Stimulated activated CD8-positive, alpha-beta memory T cell treated with anti-CD3 and anti-CD28 coated beads, Interleukin-12 subunit alpha, Interleukin-12 subunit beta, amount 100 ng/mL, for 1 hour (primary cell): ENCODE measurements at regions not wholly inside any gene's neighbourhood (a gene's known extent, or its start where the extent isn't known, plus 50 kb on each side); places are given as distances from the start of the nearest gene placed in this dataset.
"Not testable (repeated sequence)": the region's sequence is repeated elsewhere in the genome, so short reads cannot be mapped to it uniquely, and the experiment has no call there.

Source experiments
- DNase-seq: peaks from one replicate; pipeline ENCODE4 v3.0.0-alpha.2; 2020; ENCODE audit warnings: low read depth

DNA sequence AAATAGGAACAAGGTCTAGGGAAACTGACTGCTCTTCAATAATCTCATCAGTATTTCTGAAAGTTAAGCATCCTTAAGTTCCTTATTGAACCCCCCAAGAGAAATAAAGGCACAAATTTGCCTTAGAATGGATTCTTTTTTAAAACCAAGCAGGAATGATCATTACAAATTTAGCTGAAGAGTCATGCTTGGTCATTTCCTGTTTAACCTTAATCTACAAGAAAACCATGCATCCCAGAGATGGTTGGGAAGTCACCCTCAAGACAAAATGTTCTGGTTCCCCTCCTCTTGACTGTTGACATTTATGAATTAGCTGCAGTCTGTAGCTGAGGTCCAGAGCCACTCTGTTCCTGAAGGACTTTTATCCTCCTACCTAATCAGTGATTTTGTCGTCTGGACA is 291.8 kb upstream of the G2E3 start:
- DNase-seq, result no peak

DNA sequence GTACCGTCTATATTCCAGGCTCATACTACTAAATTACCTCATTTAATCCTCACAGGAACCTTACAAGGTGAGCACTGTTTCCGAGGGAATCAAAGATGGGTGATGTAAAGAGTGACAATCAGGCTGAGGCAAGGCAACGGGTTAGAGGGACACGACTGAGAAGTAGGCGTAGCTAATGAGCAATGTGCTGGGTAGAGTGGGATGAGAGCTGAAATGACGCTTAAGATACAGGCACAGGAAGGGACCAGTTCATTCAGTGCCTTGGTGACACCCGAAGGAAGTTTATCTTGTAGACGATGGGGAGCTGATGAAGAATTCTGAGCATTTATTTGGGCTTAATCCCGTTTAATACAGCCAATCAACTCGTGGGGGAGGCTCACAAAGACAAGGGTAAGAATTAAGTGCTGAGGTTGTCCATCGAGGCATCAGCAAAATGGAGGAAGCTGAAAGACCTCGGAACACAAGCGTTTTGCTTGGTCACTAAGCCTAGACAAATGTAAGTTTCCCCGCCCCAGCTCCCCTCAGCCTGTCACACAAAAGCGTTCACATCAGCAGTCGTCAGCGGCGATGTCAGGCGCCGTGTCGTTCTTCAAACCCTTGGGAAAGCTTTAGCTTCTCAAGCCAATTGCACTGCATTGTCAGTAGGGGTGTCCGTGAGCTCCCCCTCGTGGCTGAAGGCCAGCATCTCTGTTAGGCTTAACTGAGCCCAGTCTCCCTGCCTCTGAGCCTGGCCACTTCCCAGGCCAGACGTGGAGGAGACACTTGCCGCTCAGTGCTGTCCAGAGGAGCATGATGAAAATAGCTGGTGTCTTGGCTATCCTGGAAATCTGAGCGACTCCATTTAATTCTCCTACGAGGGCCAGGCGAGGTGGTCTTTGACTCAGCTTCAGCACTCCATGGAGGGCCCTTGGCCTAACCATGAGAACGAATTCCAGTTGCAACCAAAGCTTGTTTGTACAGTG is 288.5 kb upstream of the G2E3 start:
- peak; percentile 7 for DNase-seq

DNA sequence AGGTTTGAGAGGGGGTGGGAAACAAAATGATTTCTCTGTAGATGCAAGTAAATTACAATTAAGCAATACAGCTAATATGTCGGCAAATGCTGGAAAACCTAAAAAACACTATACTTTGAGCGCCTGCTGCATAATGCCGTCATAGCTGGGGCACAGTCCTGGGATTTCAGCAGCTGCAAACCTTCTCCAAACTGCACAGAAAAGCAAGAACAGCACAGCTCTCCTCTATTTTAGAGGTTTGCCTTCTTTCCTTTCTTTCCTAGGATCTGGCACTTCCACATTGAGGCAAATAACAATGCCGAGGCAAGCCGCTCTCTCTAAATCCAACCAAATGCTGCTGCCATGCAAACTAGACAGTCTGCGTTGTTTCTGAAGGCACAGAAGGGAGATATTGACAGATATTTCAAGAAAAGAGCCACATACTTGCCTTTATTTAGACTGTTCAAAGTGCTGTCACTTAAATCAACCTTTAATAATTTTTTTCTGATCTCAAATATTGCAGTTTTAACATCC is 287.1 kb upstream of the G2E3 start:
- no peak for DNase-seq

DNA sequence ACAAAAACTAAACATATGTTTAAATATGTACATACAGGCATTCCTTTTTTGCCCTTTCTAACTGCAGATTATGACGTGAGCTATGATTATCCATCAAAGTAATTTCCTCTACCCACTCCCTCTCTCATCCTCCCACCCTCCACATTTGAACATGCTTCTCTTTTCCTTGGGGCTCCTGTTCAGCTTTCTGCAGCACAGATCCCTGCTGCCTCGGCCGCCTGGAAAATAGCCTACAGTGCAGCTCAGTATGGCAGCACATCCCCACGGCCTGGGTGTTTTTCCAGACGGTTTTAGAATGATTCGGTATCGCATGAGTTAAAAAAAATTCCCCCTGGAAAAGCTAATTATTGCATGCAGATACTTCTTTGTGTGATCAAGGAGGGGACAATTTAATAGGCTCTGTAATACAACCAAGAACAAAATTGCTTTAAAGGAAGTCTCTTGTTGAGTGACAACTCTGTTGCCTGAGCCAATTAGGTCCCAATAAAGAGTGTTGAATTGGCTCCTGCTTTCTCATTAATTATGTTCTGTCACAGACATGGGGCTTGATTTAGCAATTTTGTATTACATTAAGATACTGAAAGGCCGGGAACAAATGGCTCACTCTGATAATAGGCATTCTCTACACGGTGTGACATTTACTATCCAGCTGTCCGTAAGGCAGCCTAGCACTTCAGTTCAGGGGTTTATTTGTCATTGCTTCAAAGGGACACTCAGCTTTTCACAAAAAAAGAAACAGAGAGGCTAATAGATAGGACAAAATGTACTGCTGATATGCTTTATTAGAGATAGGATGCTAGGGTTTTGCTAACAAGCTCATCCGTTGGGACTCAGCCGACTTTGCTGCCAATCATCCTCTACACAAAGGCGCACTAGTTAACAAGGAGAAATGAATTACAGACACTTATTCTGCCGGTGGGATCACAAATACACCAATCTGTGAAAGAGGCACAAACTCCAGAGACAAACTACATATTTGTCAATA is 285.8 kb upstream of the G2E3 start:
- no peak for DNase-seq

DNA sequence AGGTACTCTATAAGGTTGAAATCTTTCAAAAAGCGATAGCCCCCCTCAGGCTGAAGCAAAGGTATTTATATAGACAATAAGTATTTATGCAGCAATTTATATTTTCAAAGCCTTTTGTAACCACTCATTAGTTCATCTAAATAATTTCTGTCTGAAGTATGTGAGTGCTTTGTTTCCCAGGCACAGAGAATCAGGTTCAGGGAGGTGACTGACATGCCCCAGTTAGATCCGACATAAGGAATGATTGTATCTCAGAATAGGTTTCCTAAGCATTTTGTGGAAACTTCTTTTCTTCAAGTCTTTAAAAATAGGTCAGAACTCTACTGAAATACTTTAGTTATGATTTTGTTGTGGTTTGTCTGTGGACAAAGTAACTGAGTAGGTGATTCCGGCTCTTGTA is 283.4 kb upstream of the G2E3 start:
- DNase-seq, result no peak

DNA sequence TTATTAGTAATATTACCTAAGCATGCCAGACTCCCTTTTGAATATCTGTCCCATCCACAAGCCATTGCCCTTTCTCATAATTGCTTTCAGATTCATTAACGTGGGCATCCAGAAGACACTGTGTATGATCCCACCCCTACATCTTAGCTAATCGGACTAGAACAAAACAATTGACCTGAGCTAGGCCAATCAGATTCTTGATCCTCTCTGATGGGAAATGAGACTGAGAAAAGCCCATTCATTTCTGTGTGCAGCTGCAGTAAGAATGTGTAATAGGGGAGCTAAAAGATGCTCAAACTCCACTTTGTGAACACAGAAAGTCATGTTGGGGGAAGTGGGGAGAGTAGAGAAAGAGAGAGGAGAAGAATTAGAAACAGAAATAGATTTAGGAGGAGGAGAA is 281.7 kb upstream of the G2E3 start:
- no peak for DNase-seq

DNA sequence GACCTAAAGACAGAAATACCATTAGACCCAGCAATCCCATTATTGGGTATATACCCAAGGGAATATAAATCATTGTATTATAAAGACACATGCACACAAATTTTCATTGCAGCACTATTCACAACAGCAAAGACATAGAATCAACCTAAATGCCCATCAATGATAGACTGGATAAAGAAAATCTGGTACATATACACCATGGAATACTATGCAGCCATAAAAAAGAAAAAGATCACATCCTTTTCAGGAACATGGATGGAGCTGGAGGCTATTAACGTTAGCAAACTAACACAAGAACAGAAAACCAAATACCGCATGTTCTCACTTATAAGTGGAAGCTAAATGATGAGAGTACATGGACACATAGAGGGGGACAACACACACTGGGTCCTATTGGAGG is 280.1 kb upstream of the G2E3 start:
- not testable (repeated sequence) for DNase-seq

DNA sequence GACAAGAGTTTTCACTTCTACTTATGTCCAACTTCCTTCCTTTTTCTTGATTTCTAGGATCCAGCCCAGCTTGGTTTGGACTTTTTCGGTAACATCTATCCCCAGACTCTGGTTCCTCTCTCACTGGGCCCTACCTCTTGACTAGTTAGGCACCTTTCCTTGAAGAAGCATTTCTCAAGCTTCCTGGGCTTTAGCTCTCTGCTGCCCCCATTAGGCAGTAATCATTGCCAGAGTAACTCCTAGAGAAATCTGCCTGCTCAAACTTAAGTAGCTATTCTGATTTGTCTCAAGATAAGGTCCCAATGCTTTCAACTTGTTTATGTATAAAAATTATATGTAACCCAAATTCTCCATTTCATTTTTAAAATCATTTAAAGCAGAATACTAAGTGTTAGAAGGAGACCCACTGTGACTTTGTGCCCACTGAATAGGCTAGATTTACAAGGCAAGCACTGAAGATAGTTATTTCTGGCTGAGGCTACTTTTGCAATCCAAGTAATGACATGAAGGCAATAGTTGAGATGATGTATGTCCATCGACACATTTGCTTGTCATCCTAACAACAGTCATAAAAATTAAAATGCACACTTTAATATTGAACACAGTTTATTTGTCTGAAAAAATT is 275.0 kb upstream of the G2E3 start:
- no peak for DNase-seq

DNA sequence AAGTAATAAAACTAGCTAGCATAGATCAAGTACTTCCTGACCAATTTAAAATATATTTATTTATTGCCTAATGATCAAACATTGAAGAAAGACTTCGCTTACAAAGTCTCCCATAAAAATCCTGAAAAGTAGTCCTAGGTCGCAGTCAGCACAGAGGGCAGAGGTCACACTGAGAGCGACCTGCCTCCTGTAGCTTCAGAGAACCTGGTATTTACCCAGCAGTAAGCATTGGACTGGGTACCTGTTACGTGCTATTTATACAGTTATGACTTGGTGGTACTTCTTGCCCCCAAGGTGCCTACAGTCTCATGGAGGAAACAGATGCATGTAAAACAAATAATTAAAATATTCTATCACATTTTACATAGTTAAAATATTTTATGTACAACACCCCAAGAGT is 274.1 kb upstream of the G2E3 start:
- no peak for DNase-seq

DNA sequence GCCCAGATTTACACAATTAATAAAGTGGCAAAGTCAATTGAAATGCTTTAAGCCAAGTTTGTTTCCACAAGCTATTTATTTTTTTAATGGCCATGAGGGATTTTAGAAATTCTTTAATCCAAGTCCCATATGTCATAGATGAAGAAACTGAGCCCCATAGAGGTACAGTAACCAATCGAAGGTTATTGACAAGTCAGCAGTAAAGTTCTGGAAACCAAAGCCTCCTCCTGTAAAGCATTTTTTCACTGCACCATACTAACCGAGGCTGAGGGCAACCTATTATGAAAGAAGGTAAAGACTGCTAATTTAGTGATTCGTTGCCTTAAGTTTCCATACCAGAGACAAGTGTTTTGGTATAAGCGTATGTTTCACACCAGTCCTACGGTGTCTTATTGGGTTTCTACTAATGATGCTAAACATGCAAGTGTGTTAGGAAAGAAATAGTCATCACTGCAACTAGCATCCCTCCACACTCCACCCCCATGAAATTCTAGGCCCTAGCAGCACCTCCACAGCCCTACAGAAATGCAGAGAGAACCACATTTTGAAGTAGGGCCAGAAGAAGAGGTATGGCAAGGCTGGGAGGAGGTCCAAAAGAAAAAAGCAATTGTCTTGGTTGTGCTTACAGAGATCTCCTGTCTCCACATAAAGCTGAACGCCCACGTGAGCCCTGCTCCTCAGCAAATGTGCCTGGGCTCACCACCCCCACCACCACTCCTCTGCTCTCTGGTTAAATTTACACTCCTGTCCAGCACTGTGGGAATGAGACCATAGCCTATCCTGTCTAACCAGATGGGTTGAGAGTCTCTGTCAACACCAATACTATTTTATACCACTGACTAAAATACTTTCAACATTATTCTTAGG is 271.1 kb upstream of the G2E3 start:
- DNase-seq, result no peak

DNA sequence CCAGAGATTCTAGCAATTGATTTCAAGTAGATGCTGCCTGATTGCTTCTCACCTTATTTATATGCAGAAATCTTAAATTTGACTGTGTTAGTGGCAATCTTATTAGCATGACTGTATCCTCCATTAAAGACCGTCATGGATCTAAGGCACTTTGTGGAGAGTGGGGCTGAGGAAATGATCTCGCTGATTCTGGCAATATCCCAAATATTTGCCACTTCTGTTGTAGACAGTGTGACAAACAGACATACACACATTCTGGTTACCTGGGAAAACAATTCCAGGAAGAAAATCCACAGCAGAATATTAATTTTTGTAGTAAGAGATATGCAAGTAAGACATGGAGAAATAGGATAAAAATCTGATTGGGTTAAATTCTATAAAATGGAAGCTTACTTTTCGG is 269.0 kb upstream of the G2E3 start:
- DNase-seq, result no peak

DNA sequence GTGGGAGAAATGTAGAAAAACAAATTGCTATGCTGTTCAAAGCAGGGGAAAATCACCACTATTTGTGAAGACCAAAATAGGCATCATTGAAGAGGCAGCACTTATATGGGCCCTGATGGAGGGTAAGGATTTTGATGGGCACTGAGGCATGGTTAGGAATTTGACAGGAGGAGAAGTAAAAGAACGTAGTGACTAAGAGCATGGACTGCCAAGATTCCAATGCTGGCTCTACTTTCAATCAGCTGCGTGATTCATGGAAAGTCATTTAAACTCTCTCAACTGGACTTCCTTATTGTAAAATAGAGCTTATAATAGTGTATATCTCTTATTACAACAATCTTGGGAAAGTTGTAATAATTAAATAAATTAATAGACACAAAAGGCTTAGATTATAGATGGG is 267.7 kb upstream of the G2E3 start:
- DNase-seq, result no peak

DNA sequence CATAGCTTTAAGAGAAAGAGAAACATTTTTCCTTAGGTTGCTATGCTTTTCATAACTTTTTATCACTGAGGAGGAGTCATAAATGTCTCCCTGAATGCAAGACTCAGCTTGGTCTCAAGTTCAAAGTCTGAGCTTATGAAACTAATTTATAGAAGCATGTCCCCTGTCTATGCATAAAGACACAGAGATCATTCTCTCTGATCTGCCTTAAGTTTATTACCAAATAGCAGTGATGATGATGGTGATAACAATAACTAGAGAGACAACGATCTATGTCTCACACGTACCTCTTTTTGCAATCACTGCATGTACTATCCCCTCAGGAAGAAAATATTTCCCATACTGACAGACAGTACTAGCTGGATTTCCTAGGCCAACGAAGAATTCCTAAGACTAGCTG is 266.4 kb upstream of the G2E3 start:
- no peak for DNase-seq

DNA sequence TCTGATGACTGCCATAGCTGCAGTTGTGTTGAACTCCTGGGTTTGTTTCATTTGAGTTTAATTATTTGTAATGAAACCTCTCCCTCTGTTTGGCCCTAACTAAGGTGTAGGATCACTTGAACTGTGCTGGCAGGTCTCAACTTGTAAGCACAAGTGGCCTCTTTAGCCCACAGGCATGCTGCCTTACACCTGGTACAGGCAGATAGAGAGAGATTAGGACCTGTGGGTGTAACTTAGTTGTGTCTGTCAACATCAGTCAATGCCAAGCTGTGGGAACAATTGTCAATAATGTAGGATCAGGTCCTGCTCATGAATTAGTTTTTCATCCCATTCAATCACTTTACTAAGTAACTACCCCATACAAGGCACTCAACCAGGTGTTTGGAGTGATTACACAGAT is 263.0 kb upstream of the G2E3 start:
- no peak for DNase-seq

DNA sequence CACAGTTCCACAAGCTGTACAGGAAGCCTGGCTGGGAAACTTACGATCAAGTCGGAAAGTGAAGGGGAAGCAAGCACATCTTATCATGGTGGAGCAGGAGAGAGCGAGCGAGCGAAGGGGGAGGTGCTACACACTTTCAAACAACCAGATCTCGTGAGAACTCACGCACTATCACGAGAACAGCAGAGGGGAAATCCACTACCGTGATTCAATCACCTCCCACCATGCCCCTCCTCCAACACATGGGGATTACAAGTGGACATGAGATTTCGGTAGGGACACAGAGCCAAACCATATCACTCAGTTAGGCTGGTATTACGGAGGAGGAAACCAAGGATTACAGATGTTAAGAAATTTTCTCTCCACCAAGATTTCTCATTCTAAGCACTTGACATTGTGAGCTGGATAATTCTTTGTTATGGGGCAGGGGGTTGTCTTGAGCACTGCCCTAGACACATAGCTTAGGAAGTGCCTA is 262.0 kb upstream of the G2E3 start:
- no peak for DNase-seq

DNA sequence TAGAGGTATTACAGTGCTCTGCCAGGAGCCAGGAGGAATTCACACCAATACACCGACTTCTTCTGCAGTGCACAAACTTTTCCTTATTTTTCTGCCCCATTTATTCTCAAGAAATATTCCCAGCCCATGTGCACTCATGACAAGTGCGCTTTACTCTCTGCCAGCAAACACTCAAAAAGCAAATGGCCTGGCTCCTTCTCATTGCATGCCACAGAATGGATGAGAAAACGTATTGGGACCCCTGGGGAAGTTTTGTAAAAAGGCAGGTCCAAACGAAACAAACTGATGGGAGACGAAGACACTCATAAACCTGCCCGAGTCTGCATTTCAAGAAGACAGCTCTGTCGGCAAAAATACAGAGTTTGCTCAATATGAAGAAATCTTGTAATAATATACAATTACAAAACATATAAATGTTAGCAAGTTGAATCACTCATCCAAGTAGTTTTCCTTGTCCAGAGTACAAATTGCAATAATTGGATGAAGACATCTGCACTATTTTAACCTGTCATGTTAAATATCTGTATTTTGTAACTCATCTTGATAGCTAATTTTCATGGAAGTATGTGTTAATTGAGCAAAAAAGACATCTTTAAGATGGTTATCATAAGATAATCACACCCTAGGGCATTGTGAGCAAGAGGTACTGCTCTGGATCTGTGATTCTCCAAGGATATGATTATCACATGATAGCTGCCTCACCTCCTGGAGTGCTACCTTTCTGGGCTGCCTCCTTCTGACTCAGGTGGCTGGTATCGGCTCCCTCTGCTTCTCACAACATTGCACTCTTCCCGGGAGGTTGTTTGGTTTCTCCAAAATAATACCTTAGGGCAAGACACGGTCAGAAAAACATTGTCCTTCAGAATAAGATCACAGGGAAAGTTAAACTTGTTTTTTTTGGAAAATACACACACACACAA is 260.8 kb upstream of the G2E3 start:
- DNase-seq, result no peak

DNA sequence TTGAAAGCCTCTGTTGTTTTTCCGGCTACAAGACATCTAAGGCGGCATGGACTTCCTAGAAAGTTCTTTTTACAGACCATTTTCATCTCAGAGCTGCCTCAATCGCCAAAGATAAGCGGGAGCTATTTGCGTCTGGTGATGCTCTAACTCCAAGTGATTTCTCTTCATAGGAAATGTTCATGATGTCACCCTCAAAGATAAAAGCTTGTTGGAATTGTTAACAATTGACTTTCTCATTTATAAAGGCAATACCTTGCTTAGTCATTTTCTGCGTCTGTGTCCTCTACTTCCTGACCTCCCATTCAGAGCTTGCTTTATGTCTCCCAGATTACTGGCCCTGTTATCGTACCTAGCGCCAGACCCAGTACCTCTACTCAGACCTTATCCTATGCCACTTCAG is 259.0 kb upstream of the G2E3 start:
- DNase-seq, result no peak

DNA sequence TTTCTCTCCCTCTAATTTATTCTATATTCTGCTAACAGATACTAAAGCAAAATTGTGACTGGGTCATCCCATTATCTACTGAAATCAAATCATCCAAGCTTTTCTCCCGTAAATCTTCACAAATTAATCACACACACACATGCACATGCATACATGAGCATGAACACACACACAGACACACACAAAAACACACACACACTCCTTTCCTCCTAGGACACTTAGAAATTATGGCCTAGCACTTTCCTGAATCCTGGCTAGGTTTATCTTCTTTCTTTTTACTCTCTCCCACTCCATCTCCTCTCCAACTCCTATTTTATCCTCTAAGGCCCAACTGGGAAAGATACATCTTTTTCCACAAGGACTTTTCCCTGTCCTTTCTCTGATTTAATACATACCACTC is 255.6 kb upstream of the G2E3 start:
- no peak for DNase-seq

DNA sequence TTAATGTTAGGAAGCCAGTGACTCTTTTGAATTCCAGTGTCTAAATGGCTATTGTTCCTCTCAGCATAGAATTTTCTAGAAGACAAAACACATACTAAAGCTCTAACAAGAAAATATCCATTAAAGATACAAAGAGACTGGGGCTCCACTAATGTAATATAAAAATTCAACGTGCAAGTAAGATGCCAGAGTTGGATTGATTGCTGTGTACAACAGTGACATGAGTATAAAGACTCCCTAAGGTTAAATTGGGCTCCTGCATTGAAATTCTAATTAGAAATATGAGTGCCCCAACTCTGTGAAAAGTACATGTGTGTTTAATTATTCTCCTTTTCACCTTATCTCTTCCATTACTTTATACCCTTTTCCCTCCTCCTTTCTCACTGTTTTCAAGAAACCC is 253.6 kb upstream of the G2E3 start:
- DNase-seq, result no peak

DNA sequence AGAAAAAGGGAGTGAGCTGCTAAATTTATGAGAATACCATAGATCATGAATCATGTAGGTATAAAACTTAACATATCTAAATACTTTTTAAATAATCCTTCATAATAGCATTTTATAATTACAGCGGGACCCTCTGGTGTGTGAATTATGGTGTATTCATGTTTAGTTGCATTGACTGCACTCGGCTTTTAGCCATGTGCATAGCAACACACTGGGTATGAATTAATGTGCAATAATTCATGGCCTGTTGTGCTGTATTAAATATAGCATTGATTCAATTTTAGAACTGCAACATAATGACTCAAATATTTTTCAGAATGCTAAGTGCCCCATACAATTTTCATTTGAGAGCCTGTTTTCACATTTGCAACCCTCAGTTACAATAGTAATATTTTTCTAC is 249.6 kb upstream of the G2E3 start:
- DNase-seq, result no peak
